ENCODE measurements at regions not wholly inside any gene's neighbourhood (a gene's known extent, or its start where the extent isn't known, plus 50 kb on each side); places are given as distances from the start of the nearest gene placed in this dataset.

- TF ChIP-seq, protein P1, sequence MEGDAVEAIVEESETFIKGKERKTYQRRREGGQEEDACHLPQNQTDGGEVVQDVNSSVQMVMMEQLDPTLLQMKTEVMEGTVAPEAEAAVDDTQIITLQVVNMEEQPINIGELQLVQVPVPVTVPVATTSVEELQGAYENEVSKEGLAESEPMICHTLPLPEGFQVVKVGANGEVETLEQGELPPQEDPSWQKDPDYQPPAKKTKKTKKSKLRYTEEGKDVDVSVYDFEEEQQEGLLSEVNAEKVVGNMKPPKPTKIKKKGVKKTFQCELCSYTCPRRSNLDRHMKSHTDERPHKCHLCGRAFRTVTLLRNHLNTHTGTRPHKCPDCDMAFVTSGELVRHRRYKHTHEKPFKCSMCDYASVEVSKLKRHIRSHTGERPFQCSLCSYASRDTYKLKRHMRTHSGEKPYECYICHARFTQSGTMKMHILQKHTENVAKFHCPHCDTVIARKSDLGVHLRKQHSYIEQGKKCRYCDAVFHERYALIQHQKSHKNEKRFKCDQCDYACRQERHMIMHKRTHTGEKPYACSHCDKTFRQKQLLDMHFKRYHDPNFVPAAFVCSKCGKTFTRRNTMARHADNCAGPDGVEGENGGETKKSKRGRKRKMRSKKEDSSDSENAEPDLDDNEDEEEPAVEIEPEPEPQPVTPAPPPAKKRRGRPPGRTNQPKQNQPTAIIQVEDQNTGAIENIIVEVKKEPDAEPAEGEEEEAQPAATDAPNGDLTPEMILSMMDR (conservative IDR thresholded peaks at IDR 0.05; ENCODE audit: low read depth, low read length) = no peak
- no peak for TF ChIP-seq EZH2 (IDR thresholded peaks at IDR 0.05; ENCODE audit: low read length, unreplicated experiment)
Observed at GRCh38 chr18:53990485-53990884, 234.0 kb downstream of the MBD2 start.

Data from PC-3 (cell line).